GM23248 (cell line): ENCODE measurements at regions not wholly inside any gene's neighbourhood (a gene's known extent, or its start where the extent isn't known, plus 50 kb on each side); places are given as distances from the start of the nearest gene placed in this dataset.
"Not testable (repeated sequence)": the region's sequence is repeated elsewhere in the genome, so short reads cannot be mapped to it uniquely, and the experiment has no call there.

Source experiments
- DNase-seq: peaks from one replicate; pipeline ENCODE4 v3.0.0-alpha.2; 2015
- H2AFZ ChIP-seq: fragments of 200-600 bp; sonication (generic); 2 replicates; pipeline ENCODE4 v1.6.1; 2016; ENCODE audit warnings: antibody characterized with exemption
- H3F3A ChIP-seq: fragments of 200-600 bp; sonication (generic); 2 replicates; pipeline ENCODE4 v1.6.1; 2016; ENCODE audit warnings: mild to moderate bottlenecking, antibody characterized with exemption, mixed run types; ENCODE audit not compliant: insufficient read depth
- H3K27ac ChIP-seq: fragments of 200-600 bp; sonication (generic); 2 replicates; pipeline ENCODE4 v1.5.1; 2016; ENCODE audit warnings: mild to moderate bottlenecking
- H3K27me3 ChIP-seq: fragments of 200-600 bp; sonication (generic); replicated peaks from 2 replicates; pipeline ENCODE4 v1.6.1; 2016; ENCODE audit warnings: mild to moderate bottlenecking; ENCODE audit not compliant: insufficient read depth
- H3K36me3 ChIP-seq: fragments of 200-600 bp; sonication (generic); 2 replicates; pipeline ENCODE4 v1.6.1; 2016; ENCODE audit warnings: low read depth, mild to moderate bottlenecking
- H3K4me1 ChIP-seq: fragments of 200-600 bp; sonication (generic); 2 replicates; pipeline ENCODE4 v1.6.1; 2016; ENCODE audit warnings: mild to moderate bottlenecking; ENCODE audit not compliant: insufficient read depth
- H3K4me2 ChIP-seq: fragments of 200-600 bp; sonication (generic); one replicate; pipeline ENCODE4 v1.6.1; 2016; ENCODE audit warnings: mild to moderate bottlenecking; ENCODE audit not compliant: unreplicated experiment
- H3K4me3 ChIP-seq: fragments of 200-600 bp; sonication (generic); 2 replicates; pipeline ENCODE4 v1.5.1; 2016; ENCODE audit warnings: mild to moderate bottlenecking
- H3K79me2 ChIP-seq: fragments of 200-600 bp; sonication (generic); 2 replicates; pipeline ENCODE4 v1.6.1; 2016; ENCODE audit warnings: mild to moderate bottlenecking; ENCODE audit not compliant: insufficient read depth
- H3K9ac ChIP-seq: fragments of 200-600 bp; sonication (generic); 2 replicates; pipeline ENCODE4 v1.6.1; 2016; ENCODE audit warnings: mild to moderate bottlenecking
- H3K9me2 ChIP-seq: fragments of 200-600 bp; sonication (generic); 2 replicates; pipeline ENCODE4 v1.6.1; 2016; ENCODE audit warnings: mixed run types, mild to moderate bottlenecking, moderate library complexity; ENCODE audit not compliant: insufficient read depth
- H3K9me3 ChIP-seq: fragments of 200-600 bp; sonication (generic); one replicate; pipeline ENCODE4 v1.6.1; 2017; ENCODE audit warnings: low read depth
- H4K20me1 ChIP-seq: fragments of 200-600 bp; sonication (generic); 2 replicates; pipeline ENCODE4 v1.6.0; 2016; ENCODE audit not compliant: insufficient read depth
- EZH2 ChIP-seq: fragments of 200-600 bp; sonication (generic); IDR thresholded peaks from 2 replicates; pipeline ENCODE4 v1.6.1; 2018; ENCODE audit warnings: antibody characterized with exemption, mild to moderate bottlenecking; ENCODE audit not compliant: insufficient read depth, poor library complexity, severe bottlenecking
- EZH2phosphoT487 ChIP-seq: fragments of 200-600 bp; sonication (generic); IDR thresholded peaks from 2 replicates; pipeline ENCODE4 v1.6.1; 2018; ENCODE audit warnings: antibody characterized with exemption, moderate library complexity, mild to moderate bottlenecking, low read depth; ENCODE audit not compliant: insufficient read depth
- WGBS, 2 experiments: methylation state at CpG; one replicate each; pipeline ENCODE4 v1.1.6; 2015 to 2017; ENCODE audit warnings: low lambda C conversion rate in 2 of 2, low coverage in 1 of 2; ENCODE audit errors: missing lambda C conversion rate in 2 of 2; 5-methylcytosine and 5-hydroxymethylcytosine counted together
- in situ Hi-C: fragments of 300-500 bp; cut with MboI; formaldehyde crosslinking; loops from 2 replicates; pipeline ENCODE4 v1.15.0; 2020

- WGBS, 2 experiments, result 66 to 75% methylated on average over 2 of the region's 2 CpGs
- no peak overlapping the region for H3K27ac ChIP-seq
- in situ Hi-C loops, result no loop called here
- H3K36me3 ChIP-seq, result no peaks in the 10 kb centered on the region
- DNase-seq, result no peak
- TF ChIP-seq EZH2phosphoT487, result no peak
- TF ChIP-seq EZH2, result no peak
- H3K9ac ChIP-seq, result no peak overlapping the region
- no peaks in the 10 kb centered on the region for H4K20me1 ChIP-seq
- no peaks in the 10 kb centered on the region for H3F3A ChIP-seq
- H3K4me2 ChIP-seq, result no peak overlapping the region
- no peaks in the 10 kb centered on the region for H3K27me3 ChIP-seq
- H3K9me2 ChIP-seq, result no peaks in the 10 kb centered on the region
- H3K9me3 ChIP-seq, result no peaks in the 10 kb centered on the region
- peaks cover 15% of the 10 kb centered on the region for H3K4me1 ChIP-seq
- H3K4me3 ChIP-seq, result no peak overlapping the region
- H2AFZ ChIP-seq, result no peak overlapping the region
- H3K79me2 ChIP-seq, result no peaks in the 10 kb centered on the region
Observed at GRCh38 chr5:67639976-67640375, 443.4 kb upstream of the CD180 start.

- Histone ChIP-seq H3K79me2 (no peaks in the 10 kb centered on the region), H3K9ac (no peak overlapping the region), H3K36me3 (no peaks in the 10 kb centered on the region), H3K9me2 (no peaks in the 10 kb centered on the region), H3K4me3 (no peak overlapping the region), H2AFZ (no peak overlapping the region), H3K9me3 (no peaks in the 10 kb centered on the region), H3K27ac (no peak overlapping the region), H3K4me1 (peaks cover 15% of the 10 kb centered on the region), H3F3A (no peaks in the 10 kb centered on the region), H3K27me3 (no peaks in the 10 kb centered on the region), H3K4me2 (no peak overlapping the region), H4K20me1 (no peaks in the 10 kb centered on the region)
- no peak for DNase-seq
- TF ChIP-seq EZH2 (no peak), EZH2phosphoT487 (no peak)
- in situ Hi-C loops, result no loop called here
- WGBS, 2 experiments, result 50% methylated on average over 2 to 3 of the region's 3 CpGs
Observed at GRCh38 chr5:67639313-67639712, 442.7 kb upstream of the CD180 start.

GRCh38 chr5:67636850-67637524 is 440.4 kb upstream of the CD180 start:
- Histone ChIP-seq H3K4me2 (no peak overlapping the region), H3K9ac (no peak overlapping the region), H3K9me3 (no peaks in the 10 kb centered on the region), H3K4me1 (no peaks in the 10 kb centered on the region), H2AFZ (no peak overlapping the region), H3K9me2 (no peaks in the 10 kb centered on the region), H3K4me3 (no peak overlapping the region), H3K27me3 (no peaks in the 10 kb centered on the region), H4K20me1 (no peaks in the 10 kb centered on the region), H3F3A (no peaks in the 10 kb centered on the region), H3K36me3 (no peaks in the 10 kb centered on the region), H3K79me2 (no peaks in the 10 kb centered on the region), H3K27ac (no peak overlapping the region)
- 75 to 80% methylated on average over 3 of the region's 3 CpGs for WGBS, 2 experiments
- TF ChIP-seq EZH2phosphoT487 (no peak), EZH2 (no peak)
- in situ Hi-C loops, result no loop called here
- no peak for DNase-seq

- no peak for TF ChIP-seq EZH2phosphoT487
- no peak for TF ChIP-seq EZH2
- Histone ChIP-seq H3K27me3 (no peaks in the 10 kb centered on the region), H3K9me3 (no peaks in the 10 kb centered on the region), H3K4me1 (no peaks in the 10 kb centered on the region), H3K79me2 (no peaks in the 10 kb centered on the region), H3K9me2 (no peaks in the 10 kb centered on the region), H3K27ac (no peak overlapping the region), H3K4me3 (no peak overlapping the region), H3K36me3 (no peaks in the 10 kb centered on the region), H3K9ac (no peak overlapping the region), H3K4me2 (no peak overlapping the region), H3F3A (no peaks in the 10 kb centered on the region), H4K20me1 (no peaks in the 10 kb centered on the region), H2AFZ (no peak overlapping the region)
- DNase-seq, result no peak
- in situ Hi-C loops, result no loop called here
- WGBS, 2 experiments, result 16 to 54% methylated on average over 1 of the region's 1 CpG
Observed at GRCh38 chr5:67636091-67636490, 439.5 kb upstream of the CD180 start.

GRCh38 chr5:67627079-67627478 is 430.5 kb upstream of the CD180 start:
- in situ Hi-C loops, DNase-seq, H3K9me2 ChIP-seq: not testable (repeated sequence)

More at GRCh38 chr5:67627079-67627478, 430.5 kb upstream of the CD180 start:
- H3K27me3 ChIP-seq, H3K36me3 ChIP-seq, H3K4me1 ChIP-seq, H3K9ac ChIP-seq, H3F3A ChIP-seq, H3K27ac ChIP-seq, H3K4me2 ChIP-seq, H3K9me3 ChIP-seq, H3K79me2 ChIP-seq, H4K20me1 ChIP-seq, H2AFZ ChIP-seq, H3K4me3 ChIP-seq: not testable (repeated sequence)
